HG02623 (cell line): ENCODE measurements at regions not wholly inside any gene's neighbourhood (a gene's known extent, or its start where the extent isn't known, plus 50 kb on each side); places are given as distances from the start of the nearest gene placed in this dataset.
A peak's percentile ranks its signal among the peaks of the same experiment; 100 is the strongest.

Experiments used
- ATAC-seq: cut with Tn5 transposase; IDR thresholded peaks from one replicate; pipeline ENCODE4 v1.9.1; 2021; ENCODE audit warnings: moderate library complexity; ENCODE audit not compliant: unreplicated experiment

DNA sequence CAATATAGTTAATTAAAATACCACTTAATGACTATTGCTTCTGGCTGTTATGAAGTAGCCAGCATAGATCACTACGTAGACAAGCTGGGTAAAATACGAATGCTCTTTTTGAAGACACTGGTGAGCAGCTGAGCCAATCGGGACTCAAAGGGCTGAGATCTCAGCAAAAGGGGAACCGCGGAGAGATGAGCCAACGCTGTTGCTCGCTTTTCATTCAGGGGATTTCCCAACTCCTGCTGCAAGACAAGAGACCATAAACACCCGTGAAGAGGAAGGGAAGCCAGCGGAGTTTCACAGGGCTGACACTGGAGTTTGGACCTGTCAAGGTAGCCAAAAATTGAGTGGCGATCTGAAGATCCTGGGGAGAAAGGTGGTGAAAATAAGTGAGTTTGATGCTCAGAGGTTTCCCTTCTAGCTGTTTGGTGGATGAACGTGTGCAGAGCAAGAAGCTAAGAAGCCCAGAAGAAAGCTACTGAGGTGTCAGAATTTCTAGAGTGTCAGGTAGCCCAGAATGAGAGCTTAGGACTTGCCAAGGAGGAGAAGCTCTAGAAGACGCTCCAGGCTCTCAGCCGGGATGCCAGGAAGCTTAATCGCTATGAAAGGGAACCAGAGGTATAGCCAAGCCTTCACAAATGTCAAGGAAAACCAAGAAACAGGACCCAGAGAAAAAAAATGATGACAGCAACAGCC lies 79.6 kb upstream of the RNU6ATAC start:
- no peak for ATAC-seq

DNA sequence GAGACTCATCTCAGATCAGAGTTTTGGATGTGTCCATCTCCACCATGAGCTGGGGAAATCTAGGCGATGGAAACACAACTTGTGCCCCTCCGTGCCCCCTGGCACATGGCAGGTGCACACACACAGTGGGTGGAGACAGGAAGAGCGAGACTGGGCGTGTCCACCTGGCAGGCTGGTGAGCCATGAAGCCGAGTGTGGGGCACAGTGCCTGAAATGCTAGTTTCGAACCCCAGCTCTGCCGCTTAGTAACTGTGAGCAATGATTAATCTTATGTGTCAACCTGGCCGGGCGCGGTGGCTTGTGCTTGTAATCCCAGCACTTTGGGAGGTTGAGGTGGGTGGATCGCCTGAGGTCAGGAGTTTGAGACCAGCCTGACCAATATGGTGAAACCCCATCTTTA lies 80.8 kb upstream of the RNU6ATAC start:
- ATAC-seq = no peak

DNA sequence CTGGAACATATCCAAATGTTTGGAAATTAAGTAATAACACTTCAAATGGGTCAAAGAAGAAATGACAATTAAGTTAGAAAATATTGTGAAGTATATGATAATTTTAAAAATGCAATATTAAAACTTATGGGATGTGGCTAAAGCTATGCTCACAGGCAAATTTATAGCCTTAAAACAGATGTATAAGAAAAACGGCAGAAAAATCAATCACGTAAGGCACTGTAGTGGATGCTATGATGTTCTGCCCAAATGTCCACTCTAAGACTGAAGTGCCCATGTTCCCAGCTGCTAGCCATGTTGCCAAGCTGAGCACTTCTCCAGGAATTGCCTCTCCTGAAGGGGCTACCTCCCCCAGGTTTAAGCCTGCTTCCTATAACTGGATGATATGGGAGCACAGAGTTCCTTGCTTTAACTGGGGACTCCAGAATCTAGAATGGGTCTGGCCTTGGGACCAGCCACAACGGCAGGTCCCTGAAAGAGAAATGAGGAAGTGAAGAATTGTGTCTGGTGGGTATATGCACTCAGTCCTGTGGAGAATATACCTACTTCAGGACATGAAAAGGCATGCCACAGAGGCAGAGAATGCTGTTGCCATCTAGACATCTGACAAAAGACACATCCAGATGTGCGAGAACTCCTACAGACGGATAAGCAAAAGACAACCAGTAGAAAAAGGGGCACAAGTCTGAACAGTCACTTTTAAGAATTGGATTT lies 78.2 kb upstream of the RXRA start:
- no peak for ATAC-seq

DNA sequence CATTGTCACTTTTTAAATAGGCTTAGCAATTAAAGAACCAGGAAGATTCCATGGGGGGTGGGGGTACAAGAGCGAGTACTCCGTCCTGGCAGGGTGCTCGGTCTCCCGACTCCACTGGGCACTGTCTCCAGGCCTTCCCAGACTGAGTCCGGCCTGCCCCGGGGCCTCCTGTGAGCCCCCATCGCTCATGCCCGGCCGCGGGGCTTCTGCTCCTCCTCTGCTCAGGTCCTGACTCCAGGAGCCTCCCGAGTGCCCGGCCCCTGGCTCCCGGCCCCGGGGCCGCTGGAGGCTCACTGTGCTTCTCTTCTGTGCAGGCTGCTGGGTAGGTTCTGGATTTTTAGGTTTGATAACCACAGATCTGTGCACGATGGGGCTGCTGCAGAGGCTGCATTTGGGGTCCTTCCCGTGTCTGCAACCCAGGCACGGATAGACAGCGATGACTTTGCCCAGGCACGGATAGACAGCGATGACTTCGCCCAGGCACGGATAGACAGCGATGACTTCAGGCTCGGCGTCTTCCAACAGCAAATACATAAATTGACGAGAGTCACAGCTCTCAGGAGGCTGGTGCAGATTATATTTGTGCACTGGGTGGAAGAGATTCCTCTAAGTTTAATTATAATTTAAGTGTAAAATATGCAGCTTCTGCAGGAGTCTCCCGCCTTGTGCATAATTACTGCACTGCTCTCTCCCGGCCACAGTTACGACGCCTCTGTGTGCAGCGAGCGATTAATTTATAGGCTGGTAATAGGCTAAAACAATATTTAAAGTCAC lies 74.8 kb upstream of the RXRA start:
- no peak for ATAC-seq

DNA sequence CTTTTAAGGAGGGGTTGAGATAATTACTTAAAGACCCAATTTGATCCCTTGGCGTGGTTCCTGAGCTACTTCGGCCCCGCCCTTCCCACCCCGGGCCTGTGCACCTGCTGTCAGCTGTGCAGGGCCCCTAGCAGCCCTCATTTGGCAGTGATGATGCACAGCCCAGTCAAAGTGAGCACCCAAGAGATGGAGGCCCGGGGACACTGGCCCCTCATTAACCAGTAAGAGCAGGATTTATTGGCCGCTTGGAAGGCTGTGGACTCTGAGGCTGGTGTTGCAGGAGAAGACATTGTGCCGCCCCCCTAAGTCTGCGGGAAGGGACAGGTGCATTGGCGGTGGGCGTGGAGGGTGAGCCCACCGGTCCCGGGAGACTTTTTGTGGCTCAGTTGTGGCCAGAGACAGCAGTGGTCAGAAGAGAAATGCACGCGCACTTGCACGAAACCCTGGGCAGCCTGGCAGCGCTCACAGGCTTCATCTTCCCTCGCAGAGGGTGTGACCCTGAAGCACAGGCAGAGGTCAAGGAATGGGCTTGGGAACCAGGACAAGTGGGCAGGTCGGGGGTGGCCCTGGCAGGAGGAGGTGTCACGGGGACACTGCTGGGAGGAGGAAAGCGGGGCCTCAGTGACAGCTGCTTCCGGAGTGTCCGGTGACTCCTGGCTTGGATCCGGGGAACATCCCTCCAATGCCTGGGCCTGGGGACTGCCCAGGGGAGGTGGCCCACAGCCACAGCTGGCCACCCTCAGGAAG lies 74.0 kb upstream of the RXRA start:
- ATAC-seq = no peak

DNA sequence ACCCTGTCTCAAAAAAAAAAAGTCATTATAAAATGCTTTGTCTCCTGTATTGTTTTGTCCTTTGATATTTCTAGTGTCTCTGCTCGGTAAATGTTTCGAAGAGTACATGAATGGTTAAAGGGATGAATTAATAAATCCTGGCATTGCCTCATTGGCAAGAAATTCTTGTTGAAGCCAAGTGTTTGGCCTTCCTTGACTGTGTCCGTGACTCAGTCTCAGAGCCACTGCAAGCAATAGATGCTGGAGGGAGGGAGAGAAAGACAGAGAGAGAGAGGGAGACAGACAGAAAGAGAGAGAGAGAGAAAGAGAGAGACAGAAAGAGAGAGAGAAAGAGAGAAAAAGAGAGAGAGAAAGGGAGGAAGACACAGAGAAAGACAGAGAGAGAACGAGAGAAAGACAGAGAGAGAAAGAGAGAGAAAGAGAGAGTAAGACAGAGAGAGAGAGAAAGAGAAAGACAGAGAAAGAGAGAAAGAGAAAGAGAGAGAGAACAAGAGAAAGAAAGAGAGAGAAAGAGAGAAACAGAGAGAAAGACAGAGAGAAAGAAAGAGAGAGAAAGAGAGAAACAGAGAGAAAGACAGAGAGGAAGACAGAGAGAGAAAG lies 72.5 kb upstream of the RXRA start:
- no peak for ATAC-seq

DNA sequence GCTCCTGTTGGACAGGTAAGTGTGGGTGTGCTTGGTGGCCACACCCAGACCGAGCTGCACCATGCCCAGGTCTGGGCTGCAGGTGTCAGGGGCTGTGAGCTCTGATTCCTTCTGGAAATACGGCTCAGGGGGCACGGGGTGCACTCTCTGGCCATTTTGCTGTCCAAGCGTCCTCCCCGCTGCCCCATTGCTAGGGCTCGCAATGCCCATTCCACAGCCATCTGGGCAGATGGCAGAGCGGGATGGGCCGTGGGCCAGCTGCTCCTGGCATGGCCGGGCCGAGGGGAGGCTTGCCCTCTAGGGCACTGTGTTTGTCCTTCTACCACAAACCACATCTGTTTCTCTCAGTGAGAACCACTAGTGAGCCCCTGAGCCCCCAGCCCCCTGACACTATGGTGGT lies 67.9 kb upstream of the RXRA start:
- ATAC-seq = no peak

DNA sequence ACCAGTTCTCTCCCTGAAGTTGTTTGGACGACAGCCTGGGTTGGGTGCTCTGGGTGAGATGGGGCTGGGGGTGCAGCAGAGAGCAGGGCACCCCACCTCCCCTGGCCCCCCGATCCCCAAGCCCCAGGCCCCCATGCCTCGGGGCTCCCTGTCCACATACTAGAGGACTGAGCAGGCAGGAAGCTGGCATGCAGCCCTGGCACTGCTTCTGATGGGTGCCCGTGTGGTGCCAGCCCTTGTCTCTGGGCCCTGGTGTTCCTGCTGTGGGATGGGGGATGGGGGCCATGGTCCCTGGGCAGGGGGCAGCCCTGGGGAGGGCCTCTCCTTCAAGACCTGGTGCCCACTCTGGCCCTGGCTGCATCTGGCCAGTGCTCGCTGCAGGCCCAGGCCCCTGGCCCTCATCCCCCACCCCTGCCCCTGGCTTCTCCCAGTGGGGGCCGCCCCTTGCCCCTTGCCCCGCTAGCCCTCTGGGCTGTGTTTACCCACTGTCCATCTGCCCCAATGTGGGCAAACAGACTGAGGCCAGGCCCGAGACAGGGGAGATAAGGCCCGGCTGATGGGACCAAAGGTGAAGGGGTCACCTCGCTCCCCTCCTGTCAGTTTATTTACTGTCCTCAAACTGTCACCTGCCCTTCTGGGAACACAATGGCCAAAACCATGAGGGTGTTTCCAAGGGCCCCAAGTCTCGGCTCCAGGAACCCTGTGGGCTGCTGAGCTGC lies 67.3 kb upstream of the RXRA start:
- no peak for ATAC-seq

DNA sequence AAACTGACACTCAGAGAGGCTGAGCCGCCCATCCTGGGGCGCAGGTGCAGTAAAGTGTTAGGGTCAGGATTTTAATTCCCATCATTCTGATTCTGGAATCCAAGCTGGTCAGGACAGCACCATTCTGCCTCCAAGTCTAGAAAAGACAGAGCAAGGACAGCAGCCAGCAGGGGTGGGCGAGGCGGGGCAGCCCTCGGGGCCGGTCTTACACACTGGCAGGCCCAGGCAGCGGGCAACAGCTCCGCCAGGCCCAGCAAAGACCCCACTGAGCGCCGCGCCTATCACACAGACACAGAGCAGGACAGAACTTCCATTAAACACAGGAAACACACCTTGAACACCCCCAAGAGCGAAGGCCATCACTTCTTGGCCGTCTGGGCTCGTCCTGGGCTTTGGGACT lies 66.5 kb upstream of the RXRA start:
- ATAC-seq = no peak

DNA sequence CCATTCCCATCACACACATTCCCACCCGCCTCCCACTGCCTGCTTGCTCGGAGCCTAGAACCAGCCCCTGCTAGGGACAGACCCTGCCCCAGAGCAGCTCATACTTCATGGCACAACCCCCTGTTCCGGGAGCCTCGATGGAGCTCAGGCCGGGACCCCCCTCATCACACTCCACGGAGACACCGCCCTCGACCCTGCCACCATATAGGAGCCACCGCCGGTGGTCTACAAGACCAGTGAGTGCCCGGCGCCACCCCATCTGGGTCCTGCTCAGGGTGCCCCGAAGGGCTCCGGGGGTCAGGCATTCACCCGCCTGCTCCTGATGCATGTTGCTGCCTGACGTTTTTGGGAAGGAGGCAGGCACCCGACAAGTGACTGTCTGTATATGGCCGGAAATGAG lies 65.5 kb upstream of the RXRA start:
- no peak for ATAC-seq

DNA sequence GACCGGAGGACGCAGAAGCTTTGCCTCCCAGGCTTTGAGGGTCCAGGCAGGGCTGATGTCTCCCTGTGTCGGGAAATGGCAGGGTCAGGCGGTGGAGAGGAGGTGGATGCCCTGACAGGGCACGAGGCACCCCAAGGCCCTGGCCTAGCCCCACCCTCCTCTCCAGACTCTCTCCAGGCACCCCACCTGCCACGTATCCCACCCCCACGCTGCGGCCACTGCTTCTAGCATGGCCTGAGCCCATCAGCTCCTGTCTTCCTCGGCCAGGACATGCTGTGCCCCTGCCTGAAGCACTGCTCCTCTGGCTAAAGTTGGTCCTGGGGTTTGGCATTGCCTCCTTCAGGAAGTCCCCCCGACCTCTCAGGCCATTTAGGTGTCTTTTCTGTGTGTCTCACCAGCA lies 64.2 kb upstream of the RXRA start:
- no peak for ATAC-seq

DNA sequence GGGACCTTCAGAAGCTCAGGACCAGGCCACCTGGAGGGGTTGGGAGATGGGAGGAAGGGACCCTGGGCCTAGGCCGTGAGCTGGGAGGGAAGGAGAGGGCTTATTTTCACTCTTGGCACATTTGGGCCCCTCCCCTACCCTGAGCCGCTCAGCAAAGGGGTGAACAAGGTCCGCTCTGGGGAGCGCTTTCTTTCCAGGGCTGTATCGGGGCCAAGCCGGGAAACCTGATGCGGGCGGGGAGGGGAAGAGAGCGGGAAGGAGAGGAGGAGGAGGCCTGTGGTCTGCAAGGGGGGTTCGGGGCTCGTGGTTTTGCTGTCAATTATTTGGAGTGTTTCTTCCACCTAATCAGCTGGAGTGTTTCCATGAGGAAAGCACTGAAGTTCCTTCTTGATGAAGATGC lies 62.7 kb upstream of the RXRA start:
- ATAC-seq = no peak

DNA sequence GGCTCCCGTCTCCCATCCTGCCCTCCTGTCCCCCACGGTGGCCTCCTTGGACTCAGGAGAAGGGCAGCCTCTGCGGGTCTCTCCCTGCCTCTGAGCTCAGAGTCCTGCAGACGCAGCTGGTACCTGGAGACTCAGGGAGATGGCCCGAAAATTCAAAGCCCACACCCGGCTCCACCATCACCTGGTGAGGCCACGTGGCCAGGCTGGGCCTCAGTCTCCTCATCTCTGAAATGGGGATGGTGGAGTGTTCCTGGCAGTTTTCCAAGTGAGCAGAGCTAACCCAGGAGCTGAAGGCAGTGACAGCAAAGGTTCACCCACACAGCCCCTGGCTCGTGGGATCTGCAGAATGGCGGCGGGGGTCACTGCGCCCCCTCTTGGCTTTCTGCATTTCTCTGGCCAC lies 62.1 kb upstream of the RXRA start:
- no peak for ATAC-seq

DNA sequence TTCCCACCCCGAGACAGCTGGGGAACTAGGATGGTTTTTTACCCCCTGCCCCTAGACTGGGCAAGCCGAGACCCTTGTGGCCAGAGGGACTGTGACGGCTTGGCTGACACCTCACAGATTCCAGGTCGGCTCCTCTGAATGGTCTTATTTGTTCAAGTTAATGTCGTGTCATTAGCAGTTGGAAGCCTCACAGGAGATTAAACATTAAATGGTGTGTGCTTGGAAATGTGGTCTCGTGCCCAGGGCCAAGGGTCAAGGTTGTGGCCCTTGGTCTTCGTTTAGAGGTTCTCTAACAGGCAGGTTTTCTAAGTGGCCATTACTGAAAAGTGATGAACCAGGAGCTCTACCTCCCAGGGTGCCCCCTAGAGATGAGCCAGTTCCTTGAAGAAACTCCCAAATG lies 61.2 kb upstream of the RXRA start:
- no peak for ATAC-seq

DNA sequence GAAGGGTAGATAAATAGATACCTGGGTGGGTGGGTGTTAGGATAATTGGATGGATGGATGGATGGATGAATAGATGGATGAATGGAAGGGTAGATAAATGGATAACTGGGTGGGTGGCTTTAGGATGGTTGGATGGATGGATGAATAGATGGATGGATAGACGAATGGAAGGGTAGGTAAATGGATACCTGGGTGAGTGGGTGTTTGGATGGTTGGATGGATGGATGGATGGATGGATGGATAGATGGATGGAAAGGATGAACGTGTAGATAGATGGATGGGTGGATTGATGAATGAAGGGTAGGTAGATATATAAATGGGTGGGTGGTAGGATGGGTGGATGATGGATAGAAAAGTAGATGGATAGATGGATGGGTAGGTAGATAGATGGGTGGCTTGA lies 59.8 kb upstream of the RXRA start:
- no peak for ATAC-seq

DNA sequence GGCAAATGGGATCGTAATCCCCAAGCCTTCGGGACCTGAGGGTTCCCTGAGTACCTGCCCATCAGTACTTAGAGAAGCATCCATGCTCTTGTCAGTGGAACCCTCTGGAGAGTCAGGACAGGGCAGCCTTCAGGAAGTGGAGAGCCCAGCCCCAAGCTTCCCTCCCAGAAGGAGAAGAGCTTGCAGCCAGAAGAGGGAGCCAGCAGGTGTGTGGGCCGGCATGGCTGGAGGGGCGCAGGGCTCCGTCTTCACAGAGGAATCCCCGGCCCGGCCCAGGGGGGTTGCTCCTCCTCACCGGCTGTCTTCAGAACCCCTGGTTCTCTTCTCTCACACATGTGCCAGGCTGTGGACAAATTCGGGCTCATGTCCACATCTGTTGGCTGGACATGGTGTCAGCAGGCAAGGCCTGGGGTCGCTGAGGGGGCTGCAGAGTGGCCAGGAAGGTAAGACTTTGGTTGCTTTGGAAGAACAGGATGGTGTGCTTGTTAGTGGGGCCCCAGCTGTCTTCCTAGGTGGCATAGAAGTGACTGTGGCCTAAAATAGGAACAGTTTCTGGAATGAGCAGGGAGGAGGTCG lies 58.9 kb upstream of the RXRA start:
- ATAC-seq = no peak

DNA sequence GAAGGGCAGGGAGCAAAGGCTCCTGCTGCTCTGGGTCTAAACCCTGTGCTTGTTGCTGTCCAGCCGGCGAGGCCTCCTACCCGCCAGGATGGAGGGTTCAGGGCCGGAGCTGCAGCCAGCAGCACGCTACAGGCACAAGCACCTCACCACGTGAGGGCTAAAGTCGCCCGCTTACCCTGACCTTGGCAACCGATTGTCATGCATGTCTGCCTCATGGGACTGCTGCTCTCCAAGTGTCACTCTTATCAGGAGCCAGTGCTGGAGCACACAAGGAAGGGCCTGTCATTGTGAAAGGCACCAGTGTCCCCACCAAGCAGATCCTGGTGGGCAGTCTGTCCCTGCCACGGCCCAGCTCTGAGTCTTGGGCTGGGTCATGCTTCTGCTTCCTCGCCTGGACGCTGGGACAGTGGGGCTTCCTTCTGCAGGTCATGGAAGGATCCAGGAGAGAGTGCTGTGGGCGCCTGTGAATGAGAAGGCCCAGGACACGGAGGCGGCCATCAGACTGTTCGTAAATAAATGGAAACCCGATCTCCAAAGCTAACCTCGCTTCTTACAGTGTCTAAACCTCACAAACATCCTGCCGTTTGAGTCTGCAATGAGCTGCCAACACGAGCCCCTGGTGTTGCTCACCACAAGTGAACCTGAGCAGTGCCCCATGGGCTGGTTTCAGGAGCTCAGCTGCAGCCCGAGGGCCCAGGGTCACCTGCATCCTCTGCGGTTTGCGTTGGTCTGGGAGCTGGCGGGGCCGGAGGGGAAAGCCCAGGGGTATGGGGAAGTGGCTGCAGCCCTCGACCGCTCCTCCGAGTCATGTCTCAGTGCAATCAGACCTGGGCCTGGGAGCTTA lies 58.2 kb upstream of the RXRA start:
- peak; percentile 47 for ATAC-seq

DNA sequence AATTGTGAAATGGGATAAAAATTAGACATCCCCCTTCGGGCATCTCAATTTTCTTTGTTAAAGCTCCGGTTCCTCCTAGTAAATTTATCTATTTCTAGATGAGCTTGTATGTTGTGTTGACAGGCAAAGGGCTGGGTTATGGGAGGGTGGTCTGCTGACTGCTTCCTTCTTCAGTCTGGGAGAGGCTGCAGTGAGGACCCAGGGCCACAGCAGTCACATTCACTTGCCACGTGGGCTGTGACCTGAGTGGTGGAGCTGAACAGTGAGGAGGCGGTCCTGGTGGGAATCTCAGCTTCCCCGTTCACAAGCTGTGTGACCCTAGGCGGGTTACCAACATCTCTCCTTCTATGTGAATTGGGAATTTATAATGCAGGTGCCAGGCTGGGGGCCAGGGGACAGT lies 57.5 kb upstream of the RXRA start:
- ATAC-seq = no peak
